MV-4-11 (cell line): ENCODE measurements at regions not wholly inside any gene's neighbourhood (a gene's known extent, or its start where the extent isn't known, plus 50 kb on each side); places are given as distances from the start of the nearest gene placed in this dataset.
"Not testable (repeated sequence)": the region's sequence is repeated elsewhere in the genome, so short reads cannot be mapped to it uniquely, and the experiment has no call there.

ENCODE experiments used
- DNase-seq: peaks from one replicate; lab custom pipeline; 2025; lab: John Stamatoyannopoulos, UW

GRCh38 chr13:65808061-65808460 is 1422.1 kb downstream of the PCDH9 start:
- no peak for DNase-seq

- DNase-seq, result no peak
Measured at GRCh38 chr13:65803530-65804392, 1426.4 kb downstream of the PCDH9 start.

- no peak for DNase-seq
Measured at GRCh38 chr13:65789815-65790214, 1440.3 kb downstream of the PCDH9 start.

- DNase-seq, result no peak
Measured at GRCh38 chr13:65787082-65787481, 1443.1 kb downstream of the PCDH9 start.

- DNase-seq, result no peak
Measured at GRCh38 chr13:65784088-65784816, 1445.9 kb downstream of the PCDH9 start.

GRCh38 chr13:65783383-65783782 is 1446.8 kb downstream of the PCDH9 start:
- DNase-seq, result no peak

- DNase-seq, result not testable (repeated sequence)
Measured at GRCh38 chr13:65771704-65772313, 1458.3 kb downstream of the PCDH9 start.

- no peak for DNase-seq
Measured at GRCh38 chr13:65768545-65768944, 1461.6 kb downstream of the PCDH9 start.

GRCh38 chr13:65763811-65764210 is 1466.3 kb downstream of the PCDH9 start:
- DNase-seq, result no peak

GRCh38 chr13:65762012-65762411 is 1468.1 kb downstream of the PCDH9 start:
- no peak for DNase-seq

- no peak for DNase-seq
Measured at GRCh38 chr13:65756071-65756671, 1474.0 kb downstream of the PCDH9 start.

GRCh38 chr13:65748227-65748626 is 1481.9 kb downstream of the PCDH9 start:
- no peak for DNase-seq

GRCh38 chr13:65746406-65746921 is 1483.7 kb downstream of the PCDH9 start:
- no peak for DNase-seq

- no peak for DNase-seq
Measured at GRCh38 chr13:65744836-65745235, 1485.3 kb downstream of the PCDH9 start.

- DNase-seq, result no peak
Measured at GRCh38 chr13:65733110-65733509, 1497.0 kb downstream of the PCDH9 start.

- no peak for DNase-seq
Measured at GRCh38 chr13:65727070-65727469, 1503.1 kb downstream of the PCDH9 start.

GRCh38 chr13:65725006-65725405 is 1505.1 kb downstream of the PCDH9 start:
- no peak for DNase-seq

- DNase-seq, result no peak
Measured at GRCh38 chr13:65724226-65724625, 1505.9 kb downstream of the PCDH9 start.

- no peak for DNase-seq
Measured at GRCh38 chr13:65722506-65722905, 1507.6 kb downstream of the PCDH9 start.

- no peak for DNase-seq
Measured at GRCh38 chr13:65719831-65720230, 1510.3 kb downstream of the PCDH9 start.

GRCh38 chr13:65710514-65710913 is 1519.6 kb downstream of the PCDH9 start:
- DNase-seq, result no peak

- no peak for DNase-seq
Measured at GRCh38 chr13:65697843-65698242, 1532.3 kb downstream of the PCDH9 start.
